GM18502 (cell line): ENCODE measurements at regions not wholly inside any gene's neighbourhood (a gene's known extent, or its start where the extent isn't known, plus 50 kb on each side); places are given as distances from the start of the nearest gene placed in this dataset.

Experiments used
- ATAC-seq: cut with Tn5 transposase; IDR thresholded peaks from one replicate; pipeline ENCODE4 v1.9.1; 2021; ENCODE audit warnings: mild to moderate bottlenecking; ENCODE audit not compliant: unreplicated experiment, poor library complexity

- no peak for ATAC-seq
Measured at GRCh38 chr4:114481856-114482255, 116.8 kb upstream of the UGT8 start.

GRCh38 chr4:114487101-114487500 lies 111.5 kb upstream of the UGT8 start:
- ATAC-seq, result no peak

DNA sequence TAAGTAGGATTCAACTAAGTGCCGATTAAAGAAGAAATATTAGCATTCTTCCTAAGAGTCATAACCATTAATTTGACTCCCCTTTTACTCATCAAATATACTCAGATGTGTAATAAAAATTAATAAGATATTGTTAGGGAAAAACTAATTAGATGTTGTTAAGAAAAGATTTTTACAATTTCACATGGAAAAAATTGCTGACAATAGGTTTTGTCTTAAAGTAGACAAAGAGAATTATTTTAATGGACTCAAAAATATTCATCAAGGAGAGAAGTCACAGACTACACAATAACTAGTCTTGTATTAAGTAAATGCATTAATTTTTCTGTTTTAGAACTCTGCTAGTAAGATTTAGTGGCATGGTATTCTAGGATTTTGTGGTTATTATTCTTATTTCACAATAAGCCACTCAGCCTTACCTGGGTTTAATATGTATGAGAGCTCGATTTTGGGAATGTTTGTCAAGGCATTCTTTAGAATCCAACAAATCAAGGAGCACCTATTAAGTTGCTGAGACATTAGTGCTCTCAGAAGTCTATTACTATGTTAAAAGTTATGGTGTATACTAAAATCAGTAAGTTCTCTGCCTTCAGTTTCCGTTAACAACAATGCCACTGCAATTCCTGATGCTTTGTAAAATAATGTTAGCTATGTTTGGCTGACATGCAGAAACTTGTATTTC lies 110.2 kb upstream of the UGT8 start:
- ATAC-seq, result no peak

DNA sequence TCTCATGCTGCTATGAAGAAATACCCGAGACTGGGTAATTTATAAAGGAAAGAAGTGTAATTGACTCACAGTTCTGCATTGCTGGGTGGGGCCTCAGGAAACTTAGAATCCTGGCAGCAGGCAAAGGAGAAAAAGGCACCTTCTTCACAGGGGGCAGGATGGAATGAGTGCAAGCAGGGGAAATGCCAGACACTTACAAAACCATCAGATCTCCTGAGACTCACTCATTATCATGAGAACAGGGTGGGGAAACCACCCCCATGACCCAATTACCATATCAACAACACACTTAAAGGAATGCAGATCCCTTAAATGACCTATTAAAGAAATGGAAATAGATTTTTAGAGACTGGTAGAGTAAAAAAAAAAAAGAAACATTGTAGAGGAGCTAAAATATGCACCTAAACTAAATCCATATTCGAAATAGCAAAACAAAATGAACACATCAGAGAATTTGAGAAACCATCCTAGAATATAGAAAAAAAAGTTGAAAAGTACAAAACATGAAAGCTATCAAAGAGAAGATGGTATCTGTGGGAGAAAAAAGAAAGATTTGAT lies 104.3 kb upstream of the UGT8 start:
- no peak for ATAC-seq

DNA sequence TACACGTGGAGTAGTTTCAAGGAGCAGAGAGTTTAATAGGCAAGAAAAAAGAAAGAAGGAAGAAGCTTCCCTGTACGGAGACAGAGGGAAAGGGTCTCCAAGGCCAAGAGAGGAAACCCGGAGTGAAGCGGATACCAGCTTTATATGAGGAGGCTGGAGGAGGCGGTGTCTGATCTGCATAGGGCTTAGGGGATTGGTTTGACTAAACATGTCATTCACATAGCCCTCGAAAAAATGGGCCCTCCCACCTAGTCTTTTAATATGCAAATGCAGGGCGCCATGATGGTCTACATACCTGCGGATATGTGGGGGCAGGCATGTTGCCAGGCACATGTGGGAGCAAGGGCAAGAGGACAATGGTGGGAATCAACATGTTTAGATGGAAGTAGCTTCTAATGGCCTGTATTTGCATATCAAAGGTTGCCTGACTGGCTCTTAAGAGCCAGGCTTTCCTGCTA lies 103.1 kb upstream of the UGT8 start:
- no peak for ATAC-seq

GRCh38 chr4:114497116-114497515 lies 101.5 kb upstream of the UGT8 start:
- ATAC-seq, result no peak

DNA sequence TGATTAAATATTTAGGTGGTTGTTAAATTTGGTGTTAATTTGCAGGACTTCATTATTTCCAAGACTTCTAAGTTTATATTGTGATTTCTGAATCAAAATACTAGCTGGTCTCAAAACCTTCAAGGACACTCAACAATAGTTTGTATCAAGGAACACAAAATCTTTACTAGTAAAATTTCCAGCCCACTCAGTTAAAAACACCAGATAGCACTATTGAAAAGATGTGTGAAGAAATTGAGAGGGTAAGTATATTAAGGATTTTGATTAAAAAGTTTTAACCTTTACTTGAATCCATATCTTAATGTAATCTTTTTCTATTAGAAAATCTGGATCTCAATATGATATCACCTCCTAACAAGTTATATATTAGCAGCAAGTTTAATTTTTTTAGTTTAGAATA lies 89.3 kb upstream of the UGT8 start:
- no peak for ATAC-seq

DNA sequence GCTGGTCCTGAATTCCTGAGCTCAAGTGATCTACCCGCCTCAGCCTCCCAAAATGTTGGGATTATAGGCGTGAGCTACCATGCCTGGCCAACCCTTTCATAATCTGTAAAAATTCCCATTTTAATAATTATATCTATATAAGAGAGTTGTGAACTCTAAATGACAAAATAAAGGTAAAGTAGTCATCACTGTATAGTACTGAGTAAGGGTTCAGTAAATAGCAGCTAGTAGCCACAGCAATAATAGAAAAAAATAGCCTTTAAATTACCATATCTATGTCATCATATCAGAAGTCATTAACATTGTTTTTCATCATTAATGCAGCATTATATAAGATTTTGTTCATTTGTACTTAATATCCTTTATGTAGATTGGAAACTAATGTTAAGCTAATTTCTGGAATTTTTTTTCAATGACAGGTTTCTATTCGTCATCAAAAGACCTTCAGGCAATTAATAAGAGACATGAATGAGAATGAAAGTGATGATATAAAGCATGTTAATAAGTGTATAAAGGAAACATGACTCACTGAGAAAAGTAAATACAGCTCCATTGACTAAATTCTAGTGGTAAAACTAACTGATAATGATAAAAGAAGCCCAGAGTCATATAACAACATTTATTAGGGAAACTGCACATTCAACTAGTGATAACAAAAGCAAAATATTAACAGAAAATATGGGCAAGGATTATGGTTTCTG lies 85.9 kb upstream of the UGT8 start:
- no peak for ATAC-seq

- ATAC-seq, result no peak
Measured at GRCh38 chr4:114519368-114519767, 79.2 kb upstream of the UGT8 start.

DNA sequence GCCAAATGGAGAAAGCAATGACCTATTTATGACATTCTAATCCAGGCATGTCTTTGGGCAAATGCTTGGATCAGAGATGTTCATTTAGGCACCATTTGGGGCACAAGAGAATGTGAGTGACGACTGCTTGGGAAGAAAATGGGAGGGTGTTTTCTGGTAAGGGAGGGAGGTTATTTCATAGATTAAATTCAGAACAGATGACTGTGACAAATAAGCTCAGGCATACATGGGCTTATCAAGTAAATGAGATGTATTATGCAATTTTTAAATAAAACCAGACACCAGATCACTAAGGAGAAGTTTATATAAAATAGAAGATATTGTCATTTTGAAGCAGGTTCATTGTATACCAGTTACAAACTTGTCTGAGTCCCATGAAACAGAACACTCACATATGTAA lies 71.4 kb upstream of the UGT8 start:
- no peak for ATAC-seq

DNA sequence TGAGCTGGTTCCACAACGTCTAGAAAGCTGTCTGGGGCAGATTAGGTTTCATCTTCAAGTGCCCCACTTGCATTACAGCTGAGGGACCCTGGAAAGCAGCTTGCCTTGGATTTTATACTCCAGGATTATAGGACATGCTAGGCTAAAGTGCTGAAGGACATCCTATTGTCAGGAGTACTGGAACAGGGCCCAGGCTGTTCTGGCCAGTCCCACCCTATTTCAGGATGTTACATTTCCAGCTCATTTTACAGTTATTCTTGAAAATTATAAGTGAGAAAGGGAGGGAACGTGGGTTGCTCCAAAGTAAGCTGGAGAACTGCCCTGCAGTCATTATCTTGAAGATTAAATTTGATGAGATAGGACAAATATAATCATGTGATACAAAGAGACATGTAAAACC lies 71.0 kb upstream of the UGT8 start:
- no peak for ATAC-seq

DNA sequence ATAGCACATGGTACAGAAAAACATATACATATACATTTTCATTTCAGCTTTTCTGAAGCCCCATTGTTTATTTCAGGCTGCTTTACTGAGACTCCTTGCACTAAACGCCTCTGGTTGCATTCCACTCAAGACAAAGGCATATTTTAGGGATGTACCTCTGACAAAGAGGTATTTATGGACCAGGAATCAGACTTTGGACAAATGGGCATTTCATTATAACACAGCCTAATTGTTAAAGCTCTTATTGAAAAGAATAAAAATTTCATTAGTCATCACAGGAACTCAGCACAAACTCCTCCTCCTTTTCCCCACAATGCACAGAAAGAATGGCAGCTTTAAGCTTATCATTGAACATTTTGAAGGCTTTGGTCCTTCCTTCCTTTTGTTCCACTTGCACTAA lies 62.9 kb upstream of the UGT8 start:
- ATAC-seq, result no peak

GRCh38 chr4:114537352-114537751 lies 61.3 kb upstream of the UGT8 start:
- no peak for ATAC-seq

GRCh38 chr4:114538012-114538617 lies 60.5 kb upstream of the UGT8 start:
- ATAC-seq, result no peak

- ATAC-seq, result no peak
Measured at GRCh38 chr4:114539985-114540384, 58.6 kb upstream of the UGT8 start.

DNA sequence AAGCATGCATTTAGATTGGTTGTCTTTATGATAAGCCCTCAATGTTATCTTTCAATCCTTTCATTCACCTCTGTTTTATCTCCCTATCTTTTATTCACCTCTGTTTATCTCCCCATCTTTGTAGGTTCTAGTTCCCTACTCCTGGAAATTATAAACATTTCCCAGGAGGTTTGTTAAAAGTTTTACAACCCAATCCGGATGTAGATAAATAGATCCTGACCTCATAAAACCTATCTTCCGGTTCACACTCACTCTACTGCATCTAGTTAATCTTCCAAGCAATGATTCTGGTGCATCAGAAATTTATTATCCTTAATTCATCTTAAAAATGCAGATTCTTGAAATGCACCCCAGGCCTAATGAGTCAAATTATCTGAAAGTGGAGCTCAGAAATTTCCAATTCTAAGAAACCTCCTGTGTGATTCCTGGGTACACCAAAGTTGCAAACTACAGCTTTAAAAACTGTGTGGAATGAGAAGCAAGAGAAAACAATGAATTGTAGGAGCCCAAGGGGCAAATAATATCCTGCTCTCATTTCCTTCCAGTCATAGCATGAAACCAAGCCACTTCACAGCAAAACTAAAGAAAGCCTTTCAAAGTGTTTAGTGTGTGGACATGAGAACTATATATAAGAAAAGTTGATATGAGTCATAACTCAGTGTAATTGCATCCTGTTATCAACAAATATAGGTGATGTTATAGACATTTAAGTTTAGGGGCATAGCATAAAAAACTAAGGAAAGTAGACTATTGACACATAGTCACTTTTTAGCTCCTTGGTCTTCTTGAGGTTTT lies 51.1 kb upstream of the UGT8 start:
- no peak for ATAC-seq
